ENCODE measurements at regions not wholly inside any gene's neighbourhood (a gene's known extent, or its start where the extent isn't known, plus 50 kb on each side); places are given as distances from the start of the nearest gene placed in this dataset.

DNA sequence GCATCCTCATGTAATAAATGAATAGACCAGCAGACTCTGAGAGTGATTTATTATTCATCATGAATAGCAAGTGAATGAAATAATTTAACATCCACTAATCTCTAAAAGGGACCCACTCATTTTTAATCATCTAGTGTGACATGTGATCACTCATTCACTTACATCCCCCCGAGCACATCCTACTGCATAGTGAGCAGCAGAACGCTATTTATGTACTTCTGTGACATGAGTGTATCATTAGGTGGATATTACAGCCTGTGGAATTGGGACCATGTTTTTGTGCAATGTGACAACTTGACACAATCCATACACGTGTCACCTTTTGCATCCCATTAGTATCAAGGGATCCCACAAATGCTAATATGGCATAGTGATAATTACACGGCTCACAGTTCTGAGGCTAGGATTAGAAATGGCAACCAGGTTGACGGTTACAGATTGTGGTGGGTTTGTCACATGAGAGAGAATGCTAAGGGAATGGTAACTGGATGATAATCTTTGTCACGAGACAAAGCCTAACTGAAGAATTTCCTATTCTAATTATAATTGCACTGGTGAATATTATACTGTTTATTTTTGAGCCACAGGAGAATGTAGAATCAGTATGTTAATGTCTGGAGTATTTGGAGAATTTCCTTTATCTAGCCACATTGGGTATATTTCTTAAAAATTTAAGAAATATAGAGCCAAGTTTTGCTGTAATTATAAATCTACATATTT lies 595.2 kb upstream of the TBL1XR1 start:
- no peak overlapping the region for H3K4me3 ChIP-seq (replicated peaks in 1 of 3; ENCODE audit: insufficient read depth in 1 of 3, low read depth in 1 of 3, low read length in 3 of 3)
- no peak overlapping the region for H3K4me2 ChIP-seq (ENCODE audit: insufficient read depth, low read length)
- CTCF ChIA-PET, result no interaction called here
- no peaks in the 10 kb centered on the region for H4K20me1 ChIP-seq (replicated peaks; ENCODE audit: control insufficient read depth, extremely low read depth, insufficient read depth, low read length)
- no peaks in the 10 kb centered on the region for H3K9me1 ChIP-seq (replicated peaks; ENCODE audit: control insufficient read depth, extremely low read depth, insufficient read depth, low read length)
- H3K79me2 ChIP-seq (ENCODE audit: control insufficient read depth, insufficient read depth, low read length), result no peaks in the 10 kb centered on the region
- dilution Hi-C loops (cut with MboI; ENCODE audit: extremely low pct_ligation_motif_present, low sequenced_read_pairs), result no loop called here
- POLR2A ChIA-PET, result no interaction called here
- no peaks in the 10 kb centered on the region for H3K9me3 ChIP-seq (replicated peaks; ENCODE audit: control insufficient read depth, insufficient read depth, low read length)
- intact Hi-C loops (cut with micrococcal nuclease), result no loop called here
- no peak for FAIRE-seq
- H3K36me3 ChIP-seq (ENCODE audit: control insufficient read depth in 2 of 2, extremely low read depth in 1 of 2, insufficient read depth in 2 of 2, low read length in 2 of 2), result no peaks in the 10 kb centered on the region
- no peak overlapping the region for H3K27ac ChIP-seq (ENCODE audit: insufficient read depth, low read depth, low read length)
- no peaks in the 10 kb centered on the region for H3K27me3 ChIP-seq (ENCODE audit: control insufficient read depth in 2 of 2, insufficient read depth in 2 of 2, low read length in 2 of 2)
- TF ChIP-seq MYC (IDR thresholded peaks at IDR 0.05; ENCODE audit: low read depth, low read length), result no peak
- TF ChIP-seq POLR2AphosphoS5 (IDR thresholded peaks at IDR 0.05; ENCODE audit: insufficient read depth, low read depth, low read length), result no peak
- TF ChIP-seq JUN (IDR thresholded peaks at IDR 0.05; ENCODE audit: borderline replicate concordance, insufficient read depth, insufficient read length, low read depth), result no peak
- H3K9ac ChIP-seq (replicated peaks; ENCODE audit: extremely low read depth, insufficient read depth, low read length), result no peak overlapping the region
- DNase-seq (ENCODE audit: low read depth, low spot score), result no peak
- no peaks in the 10 kb centered on the region for H3K4me1 ChIP-seq (ENCODE audit: control insufficient read depth, extremely low read depth, insufficient read depth, low read length)
- no peak overlapping the region for H2AFZ ChIP-seq (ENCODE audit: low read depth, low read length)
- no TSS peak for BruUV-seq (replicated peaks)

DNA sequence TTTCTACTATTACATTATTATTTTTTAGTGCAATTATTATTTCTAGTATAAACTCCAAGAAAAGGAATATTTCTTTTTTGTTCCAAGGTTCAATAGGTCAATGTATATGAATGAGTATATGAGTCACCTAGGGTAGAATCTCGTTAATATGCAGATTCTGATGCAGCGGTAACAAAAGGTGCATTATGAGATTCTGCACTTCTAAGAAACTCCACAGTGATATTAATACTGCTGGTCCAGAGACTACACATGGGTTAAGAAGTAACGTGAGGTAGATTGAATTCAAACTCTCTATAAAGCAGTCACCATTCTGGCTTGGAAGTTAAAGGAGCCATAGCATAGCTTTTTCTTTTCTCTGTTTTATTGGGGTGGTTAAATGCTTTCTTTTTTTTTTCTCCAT lies 596.2 kb upstream of the TBL1XR1 start:
- Histone ChIP-seq H3K79me2 (ENCODE audit: control insufficient read depth, insufficient read depth, low read length) (no peaks in the 10 kb centered on the region), H3K4me2 (ENCODE audit: insufficient read depth, low read length) (no peak overlapping the region), H3K9me3 (replicated peaks; ENCODE audit: control insufficient read depth, insufficient read depth, low read length) (no peaks in the 10 kb centered on the region), H3K4me3 (replicated peaks in 1 of 3; ENCODE audit: insufficient read depth in 1 of 3, low read depth in 1 of 3, low read length in 3 of 3) (no peak overlapping the region), H3K27ac (ENCODE audit: insufficient read depth, low read depth, low read length) (no peak overlapping the region), H3K9ac (replicated peaks; ENCODE audit: extremely low read depth, insufficient read depth, low read length) (no peak overlapping the region), H3K4me1 (ENCODE audit: control insufficient read depth, extremely low read depth, insufficient read depth, low read length) (no peaks in the 10 kb centered on the region), H3K27me3 (ENCODE audit: control insufficient read depth in 2 of 2, insufficient read depth in 2 of 2, low read length in 2 of 2) (no peaks in the 10 kb centered on the region), H3K9me1 (replicated peaks; ENCODE audit: control insufficient read depth, extremely low read depth, insufficient read depth, low read length) (no peaks in the 10 kb centered on the region), H2AFZ (ENCODE audit: low read depth, low read length) (no peak overlapping the region), H3K36me3 (ENCODE audit: control insufficient read depth in 2 of 2, extremely low read depth in 1 of 2, insufficient read depth in 2 of 2, low read length in 2 of 2) (no peaks in the 10 kb centered on the region), H4K20me1 (replicated peaks; ENCODE audit: control insufficient read depth, extremely low read depth, insufficient read depth, low read length) (no peaks in the 10 kb centered on the region)
- DNase-seq (ENCODE audit: low read depth, low spot score) (no peak), FAIRE-seq (no peak)
- no TSS peak for BruUV-seq (replicated peaks)
- POLR2A ChIA-PET, result no interaction called here
- CTCF ChIA-PET, result no interaction called here
- TF ChIP-seq, protein P1, sequence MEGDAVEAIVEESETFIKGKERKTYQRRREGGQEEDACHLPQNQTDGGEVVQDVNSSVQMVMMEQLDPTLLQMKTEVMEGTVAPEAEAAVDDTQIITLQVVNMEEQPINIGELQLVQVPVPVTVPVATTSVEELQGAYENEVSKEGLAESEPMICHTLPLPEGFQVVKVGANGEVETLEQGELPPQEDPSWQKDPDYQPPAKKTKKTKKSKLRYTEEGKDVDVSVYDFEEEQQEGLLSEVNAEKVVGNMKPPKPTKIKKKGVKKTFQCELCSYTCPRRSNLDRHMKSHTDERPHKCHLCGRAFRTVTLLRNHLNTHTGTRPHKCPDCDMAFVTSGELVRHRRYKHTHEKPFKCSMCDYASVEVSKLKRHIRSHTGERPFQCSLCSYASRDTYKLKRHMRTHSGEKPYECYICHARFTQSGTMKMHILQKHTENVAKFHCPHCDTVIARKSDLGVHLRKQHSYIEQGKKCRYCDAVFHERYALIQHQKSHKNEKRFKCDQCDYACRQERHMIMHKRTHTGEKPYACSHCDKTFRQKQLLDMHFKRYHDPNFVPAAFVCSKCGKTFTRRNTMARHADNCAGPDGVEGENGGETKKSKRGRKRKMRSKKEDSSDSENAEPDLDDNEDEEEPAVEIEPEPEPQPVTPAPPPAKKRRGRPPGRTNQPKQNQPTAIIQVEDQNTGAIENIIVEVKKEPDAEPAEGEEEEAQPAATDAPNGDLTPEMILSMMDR (IDR thresholded peaks at IDR 0.05; ENCODE audit: extremely low read depth in 1 of 2, insufficient read depth in 1 of 2, low read depth in 1 of 2, low read length in 2 of 2), result no peak
- TF ChIP-seq, protein P2, sequence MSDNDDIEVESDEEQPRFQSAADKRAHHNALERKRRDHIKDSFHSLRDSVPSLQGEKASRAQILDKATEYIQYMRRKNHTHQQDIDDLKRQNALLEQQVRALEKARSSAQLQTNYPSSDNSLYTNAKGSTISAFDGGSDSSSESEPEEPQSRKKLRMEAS (IDR thresholded peaks at IDR 0.05; ENCODE audit: insufficient read depth, insufficient read length), result no peak
- no peak for TF ChIP-seq GATA2 (IDR thresholded peaks at IDR 0.05; ENCODE audit: insufficient read depth, insufficient read length, low read depth, low read length)
- TF ChIP-seq POLR2A (IDR thresholded peaks at IDR 0.05; ENCODE audit: low read depth, low read length), result no peak
- no peak for TF ChIP-seq FOS (IDR thresholded peaks at IDR 0.05; ENCODE audit: borderline replicate concordance, insufficient read depth, low read length)
- no peak for TF ChIP-seq MYC (IDR thresholded peaks at IDR 0.05; ENCODE audit: low read depth, low read length)
- no peak for TF ChIP-seq JUN (IDR thresholded peaks at IDR 0.05; ENCODE audit: borderline replicate concordance, insufficient read depth, insufficient read length, low read depth)
- no peak for TF ChIP-seq EZH2 (IDR thresholded peaks at IDR 0.05; ENCODE audit: borderline replicate concordance, low read depth, low read length, severe bottlenecking)
- TF ChIP-seq POLR2AphosphoS5 (IDR thresholded peaks at IDR 0.05; ENCODE audit: insufficient read depth, low read depth, low read length), result no peak
- dilution Hi-C loops (cut with MboI; ENCODE audit: extremely low pct_ligation_motif_present, low sequenced_read_pairs), result no loop called here
- intact Hi-C loops (cut with micrococcal nuclease), result no loop called here
